GM21619 (cell line): ENCODE measurements at regions not wholly inside any gene's neighbourhood (a gene's known extent, or its start where the extent isn't known, plus 50 kb on each side); places are given as distances from the start of the nearest gene placed in this dataset.

Experiments used
- ATAC-seq: cut with Tn5 transposase; IDR thresholded peaks from one replicate; pipeline ENCODE4 v1.9.1; 2021; ENCODE audit not compliant: unreplicated experiment

- ATAC-seq, result no peak
Measured at GRCh38 chr3:132187746-132188145, 129.5 kb upstream of the ACP3 start.

- no peak for ATAC-seq
Measured at GRCh38 chr3:132189601-132190000, 127.6 kb upstream of the ACP3 start.

GRCh38 chr3:132196113-132196512 lies 121.1 kb upstream of the ACP3 start:
- no peak for ATAC-seq

GRCh38 chr3:132198516-132198915 lies 118.7 kb upstream of the ACP3 start:
- no peak for ATAC-seq

GRCh38 chr3:132199451-132199850 lies 117.8 kb upstream of the ACP3 start:
- no peak for ATAC-seq

GRCh38 chr3:132202586-132202985 lies 114.6 kb upstream of the ACP3 start:
- no peak for ATAC-seq

GRCh38 chr3:132203889-132204596 lies 113.2 kb upstream of the ACP3 start:
- ATAC-seq, result no peak

- no peak for ATAC-seq
Measured at GRCh38 chr3:132205609-132206008, 111.6 kb upstream of the ACP3 start.

GRCh38 chr3:132209855-132210254 lies 107.4 kb upstream of the ACP3 start:
- no peak for ATAC-seq

- no peak for ATAC-seq
Measured at GRCh38 chr3:132210476-132211346, 106.5 kb upstream of the ACP3 start.

GRCh38 chr3:132211896-132212295 lies 105.3 kb upstream of the ACP3 start:
- no peak for ATAC-seq

- no peak for ATAC-seq
Measured at GRCh38 chr3:132218817-132219755, 98.1 kb upstream of the ACP3 start.

- ATAC-seq, result no peak
Measured at GRCh38 chr3:132220986-132221385, 96.2 kb upstream of the ACP3 start.

- ATAC-seq, result no peak
Measured at GRCh38 chr3:132222868-132223538, 94.2 kb upstream of the ACP3 start.

- ATAC-seq, result no peak
Measured at GRCh38 chr3:132225664-132226063, 91.5 kb upstream of the ACP3 start.

GRCh38 chr3:132228923-132229322 lies 88.3 kb upstream of the ACP3 start:
- no peak for ATAC-seq

GRCh38 chr3:132229641-132230040 lies 87.6 kb upstream of the ACP3 start:
- ATAC-seq, result no peak

GRCh38 chr3:132230156-132231000 lies 86.8 kb upstream of the ACP3 start:
- no peak for ATAC-seq

GRCh38 chr3:132231633-132232032 lies 85.6 kb upstream of the ACP3 start:
- ATAC-seq, result no peak
